Breast epithelium (tissue), 3 donors: ENCODE measurements at regions not wholly inside any gene's neighbourhood (a gene's known extent, or its start where the extent isn't known, plus 50 kb on each side); places are given as distances from the start of the nearest gene placed in this dataset.
"Not testable (repeated sequence)": the region's sequence is repeated elsewhere in the genome, so short reads cannot be mapped to it uniquely, and the experiment has no call there.

ENCODE experiments used
- CTCF ChIP-seq, 3 donors: fragments of 450-650 bp; IDR thresholded peaks; one replicate each; pipeline ENCODE4 v1.5.1; 2016 to 2017; ENCODE audit warnings: antibody characterized with exemption in 3 of 3, mild to moderate bottlenecking in 3 of 3, moderate library complexity in 3 of 3
- POLR2A ChIP-seq: fragments of 450-650 bp; IDR thresholded peaks from one replicate; pipeline ENCODE4 v1.6.1; 2016; ENCODE audit warnings: antibody characterized with exemption, mild to moderate bottlenecking, moderate library complexity

GRCh38 chr15:23192313-23192712 is 55.7 kb upstream of the GOLGA6L1 start:
- TF ChIP-seq CTCF (IDR thresholded peaks at IDR 0.05); POLR2A: not testable (repeated sequence)
